ENCODE measurements at regions not wholly inside any gene's neighbourhood (a gene's known extent, or its start where the extent isn't known, plus 50 kb on each side); places are given as distances from the start of the nearest gene placed in this dataset.

- DNase-seq = no peak
- no peak for TF ChIP-seq CTCF (IDR thresholded peaks at IDR 0.05)
- no peaks in the 10 kb centered on the region for H3K4me1 Mint-ChIP-seq (ENCODE audit: low read depth)
- no peak overlapping the region for H3K4me3 Mint-ChIP-seq
- peaks cover 4% of the 10 kb centered on the region for H3K27me3 Mint-ChIP-seq (ENCODE audit: insufficient read depth)
- no peaks in the 10 kb centered on the region; the same call in 1 of the 2 replicates for H3K9me3 Mint-ChIP-seq
- H3K27ac Mint-ChIP-seq = no peak overlapping the region
- H3K36me3 Mint-ChIP-seq (ENCODE audit: low read depth) = no peaks in the 10 kb centered on the region
These were observed 136.3 kb downstream of the HS3ST3B1 start for GRCh38 chr17:14437176-14437575.

GRCh38 chr17:14436266-14436665 lies 135.4 kb downstream of the HS3ST3B1 start:
- Mint-ChIP-seq H3K27me3 (ENCODE audit: insufficient read depth) (peaks cover 4% of the 10 kb centered on the region), H3K27ac (no peak overlapping the region), H3K36me3 (ENCODE audit: low read depth) (no peaks in the 10 kb centered on the region), H3K4me3 (no peak overlapping the region), H3K9me3 (no peaks in the 10 kb centered on the region; the same call in 1 of the 2 replicates), H3K4me1 (ENCODE audit: low read depth) (no peaks in the 10 kb centered on the region)
- no peak for TF ChIP-seq CTCF (IDR thresholded peaks at IDR 0.05)
- DNase-seq = no peak

- DNase-seq = no peak
- H3K36me3 Mint-ChIP-seq (ENCODE audit: low read depth) = no peaks in the 10 kb centered on the region
- TF ChIP-seq CTCF (IDR thresholded peaks at IDR 0.05) = no peak
These were observed 133.6 kb downstream of the HS3ST3B1 start for GRCh38 chr17:14434506-14434905.

DNA sequence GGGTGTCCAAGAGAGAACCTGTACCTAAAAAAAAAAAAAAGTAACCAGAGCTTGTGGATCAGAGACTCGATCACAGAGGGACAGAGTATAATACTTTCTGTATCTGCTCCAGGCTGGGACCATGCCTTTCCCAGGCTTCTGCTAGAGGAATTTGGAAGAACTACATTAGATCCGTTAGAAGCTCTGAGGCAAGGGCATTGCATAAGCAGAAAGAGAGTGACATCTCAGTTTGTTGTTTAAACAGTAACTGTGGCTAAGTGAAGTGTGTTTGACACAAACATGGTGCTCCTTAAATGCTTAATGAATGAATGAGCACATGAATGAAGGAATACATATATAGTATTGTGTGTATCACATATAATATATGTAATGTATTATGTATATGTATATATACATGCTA lies 131.2 kb downstream of the HS3ST3B1 start:
- no peaks in the 10 kb centered on the region for H3K36me3 Mint-ChIP-seq (ENCODE audit: low read depth)
- H3K27ac Mint-ChIP-seq = no peak overlapping the region
- no peak overlapping the region for H3K4me3 Mint-ChIP-seq
- no peak for DNase-seq
- peaks cover 3% of the 10 kb centered on the region for H3K27me3 Mint-ChIP-seq (ENCODE audit: insufficient read depth)
- no peaks in the 10 kb centered on the region for H3K4me1 Mint-ChIP-seq (ENCODE audit: low read depth)
- H3K9me3 Mint-ChIP-seq = no peaks in the 10 kb centered on the region; the same call in 1 of the 2 replicates
- no peak for TF ChIP-seq CTCF (IDR thresholded peaks at IDR 0.05)

More at GRCh38 chr17:14434506-14434905, 133.6 kb downstream of the HS3ST3B1 start:
- no peaks in the 10 kb centered on the region for H3K4me1 Mint-ChIP-seq (ENCODE audit: low read depth)
- no peak overlapping the region for H3K4me3 Mint-ChIP-seq
- H3K9me3 Mint-ChIP-seq = no peaks in the 10 kb centered on the region
- peaks cover 4% of the 10 kb centered on the region for H3K27me3 Mint-ChIP-seq (ENCODE audit: insufficient read depth)
- H3K27ac Mint-ChIP-seq = no peak overlapping the region

- Mint-ChIP-seq H3K4me3 (no peak overlapping the region), H3K4me1 (ENCODE audit: low read depth) (no peaks in the 10 kb centered on the region), H3K9me3 (no peaks in the 10 kb centered on the region; the same call in 1 of the 2 replicates), H3K36me3 (ENCODE audit: low read depth) (no peaks in the 10 kb centered on the region), H3K27me3 (ENCODE audit: insufficient read depth) (peaks cover 2% of the 10 kb centered on the region), H3K27ac (no peak overlapping the region)
- TF ChIP-seq CTCF (IDR thresholded peaks at IDR 0.05) = no peak
- no peak for DNase-seq
These were observed 128.2 kb downstream of the HS3ST3B1 start for GRCh38 chr17:14429084-14429483.

DNA sequence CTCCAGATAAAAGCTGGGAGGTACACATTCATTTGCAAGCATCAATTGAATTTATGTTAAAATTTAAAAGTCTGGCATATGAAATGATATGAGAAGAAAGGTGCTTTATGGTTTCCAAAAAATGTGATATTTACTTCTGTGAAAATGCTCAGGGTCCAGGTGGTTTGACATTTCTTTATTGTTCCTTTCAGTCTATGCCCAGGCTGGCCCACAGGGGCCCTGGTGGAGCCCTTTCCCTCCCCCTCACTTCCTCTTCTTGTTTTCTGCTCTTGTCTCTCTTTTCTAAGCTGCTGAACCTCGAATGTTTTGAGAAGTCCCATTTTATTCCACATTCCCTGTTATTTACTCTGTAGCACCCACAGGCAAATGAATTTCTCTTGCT lies 127.8 kb downstream of the HS3ST3B1 start:
- Mint-ChIP-seq H3K27ac (no peak overlapping the region), H3K9me3 (no peaks in the 10 kb centered on the region; the same call in 1 of the 2 replicates)
- TF ChIP-seq CTCF (IDR thresholded peaks at IDR 0.05) = no peak

More for the DNA sequence above, 127.8 kb downstream of the HS3ST3B1 start:
- no peaks in the 10 kb centered on the region for H3K36me3 Mint-ChIP-seq (ENCODE audit: low read depth)
- peaks cover 2% of the 10 kb centered on the region for H3K27me3 Mint-ChIP-seq (ENCODE audit: insufficient read depth)
- H3K4me3 Mint-ChIP-seq = no peak overlapping the region
- no peak for DNase-seq
- no peaks in the 10 kb centered on the region for H3K4me1 Mint-ChIP-seq (ENCODE audit: low read depth)
